ENCODE measurements at regions not wholly inside any gene's neighbourhood (a gene's known extent, or its start where the extent isn't known, plus 50 kb on each side); places are given as distances from the start of the nearest gene placed in this dataset.

DNA sequence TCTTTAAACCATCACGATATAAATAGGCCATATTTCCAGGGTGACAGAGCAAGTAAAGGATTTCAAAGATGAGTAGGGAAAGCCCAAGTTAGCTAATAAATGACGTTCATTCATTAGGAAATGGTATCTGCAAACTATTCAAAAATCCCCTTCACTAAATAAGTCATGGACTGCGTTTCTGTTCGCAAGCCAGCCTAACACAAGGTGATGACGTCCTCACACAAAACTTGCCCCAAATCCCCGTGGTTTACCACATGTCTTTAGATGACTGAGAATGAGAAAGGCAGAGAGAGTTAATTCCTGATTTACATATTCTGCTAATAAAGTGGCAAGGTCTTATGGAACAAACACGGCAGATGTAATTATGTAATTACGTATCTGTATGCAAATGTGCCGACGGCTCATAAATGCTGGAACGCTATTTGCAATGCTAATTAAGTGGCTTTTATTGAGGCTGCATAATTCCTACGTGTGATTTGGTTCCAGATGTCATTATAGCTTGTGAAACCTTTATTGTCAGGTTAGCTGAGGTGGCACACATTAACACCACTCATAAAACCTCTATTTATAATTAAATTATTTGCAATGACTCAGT is 437.7 kb upstream of the FRG1 start:
- 90 to 92% methylated on average over 8 to 10 of the region's 12 CpGs for WGBS, 2 experiments (ENCODE audit: insufficient coverage in 2 of 2)
- no peak overlapping the region for H3K4me3 ChIP-seq (ENCODE audit: extremely low read depth, insufficient read depth, low read length, poor library complexity, severe bottlenecking)
- no peaks in the 10 kb centered on the region for H3K9me3 ChIP-seq (ENCODE audit: control insufficient read depth, low read length)
- no peak overlapping the region for H3K27ac ChIP-seq (ENCODE audit: low read depth, low read length, severe bottlenecking)
- no peaks in the 10 kb centered on the region for H3K4me1 ChIP-seq (ENCODE audit: control insufficient read depth, insufficient read depth, low read length, poor library complexity, severe bottlenecking)
- H3K36me3 ChIP-seq (ENCODE audit: control insufficient read depth, insufficient read depth, low read length) = no peaks in the 10 kb centered on the region

GRCh38 chr4:189504220-189504619 is 436.5 kb upstream of the FRG1 start:
- Histone ChIP-seq H3K36me3 (ENCODE audit: control insufficient read depth, insufficient read depth, low read length) (no peaks in the 10 kb centered on the region), H3K27ac (ENCODE audit: low read depth, low read length, severe bottlenecking) (no peak overlapping the region), H3K9me3 (ENCODE audit: control insufficient read depth, low read length) (no peaks in the 10 kb centered on the region), H3K4me3 (ENCODE audit: extremely low read depth, insufficient read depth, low read length, poor library complexity, severe bottlenecking) (no peak overlapping the region), H3K4me1 (ENCODE audit: control insufficient read depth, insufficient read depth, low read length, poor library complexity, severe bottlenecking) (no peaks in the 10 kb centered on the region)
- 86 to 90% methylated on average over 1 to 2 of the region's 2 CpGs for WGBS, 2 experiments (ENCODE audit: insufficient coverage in 2 of 2)

- whole genome bisulfite sequencing, 2 experiments (ENCODE audit: insufficient coverage in 2 of 2) = 92 to 95% methylated on average over 3 of the region's 3 CpGs
- Histone ChIP-seq H3K27ac (ENCODE audit: low read depth, low read length, severe bottlenecking) (no peak overlapping the region), H3K36me3 (ENCODE audit: control insufficient read depth, insufficient read depth, low read length) (no peaks in the 10 kb centered on the region), H3K4me3 (ENCODE audit: extremely low read depth, insufficient read depth, low read length, poor library complexity, severe bottlenecking) (no peak overlapping the region), H3K9me3 (ENCODE audit: control insufficient read depth, low read length) (no peaks in the 10 kb centered on the region), H3K4me1 (ENCODE audit: control insufficient read depth, insufficient read depth, low read length, poor library complexity, severe bottlenecking) (no peaks in the 10 kb centered on the region)
Observed at GRCh38 chr4:189505380-189505779, 435.3 kb upstream of the FRG1 start.

DNA sequence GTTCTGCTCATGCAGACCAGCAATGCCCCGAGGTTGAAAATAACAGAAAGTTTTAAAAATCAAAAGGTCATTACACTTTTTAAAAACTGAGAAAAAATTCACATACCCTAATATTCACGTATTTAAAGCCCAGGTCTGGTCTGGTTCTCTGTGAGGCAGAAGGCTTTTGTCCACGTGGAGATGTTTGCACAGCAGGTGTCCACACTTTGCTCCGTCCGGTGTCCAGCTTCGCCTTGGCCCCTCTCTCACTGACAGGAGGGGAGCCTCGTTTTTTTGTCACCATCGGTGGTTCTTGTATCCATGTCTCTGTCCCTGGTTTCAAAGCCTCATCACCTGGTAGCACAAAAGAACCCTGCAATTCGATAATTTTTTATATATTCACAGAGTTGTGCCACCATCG is 434.6 kb upstream of the FRG1 start:
- H3K36me3 ChIP-seq (ENCODE audit: control insufficient read depth, insufficient read depth, low read length) = no peaks in the 10 kb centered on the region
- no peak overlapping the region for H3K27ac ChIP-seq (ENCODE audit: low read depth, low read length, severe bottlenecking)
- no peaks in the 10 kb centered on the region for H3K4me1 ChIP-seq (ENCODE audit: control insufficient read depth, insufficient read depth, low read length, poor library complexity, severe bottlenecking)
- no peaks in the 10 kb centered on the region for H3K9me3 ChIP-seq (ENCODE audit: control insufficient read depth, low read length)
- WGBS, 2 experiments (ENCODE audit: insufficient coverage in 2 of 2) = 80 to 86% methylated on average over 9 of the region's 10 CpGs
- H3K4me3 ChIP-seq (ENCODE audit: extremely low read depth, insufficient read depth, low read length, poor library complexity, severe bottlenecking) = no peak overlapping the region

- no peaks in the 10 kb centered on the region for H3K9me3 ChIP-seq (ENCODE audit: control insufficient read depth, low read length)
- H3K4me1 ChIP-seq (ENCODE audit: control insufficient read depth, insufficient read depth, low read length, poor library complexity, severe bottlenecking) = no peaks in the 10 kb centered on the region
- H3K4me3 ChIP-seq (ENCODE audit: extremely low read depth, insufficient read depth, low read length, poor library complexity, severe bottlenecking) = no peak overlapping the region
- H3K36me3 ChIP-seq (ENCODE audit: control insufficient read depth, insufficient read depth, low read length) = no peaks in the 10 kb centered on the region
- WGBS, 2 experiments (ENCODE audit: insufficient coverage in 2 of 2) = 100% methylated on average over 1 to 2 of the region's 2 CpGs
- no peak overlapping the region for H3K27ac ChIP-seq (ENCODE audit: low read depth, low read length, severe bottlenecking)
Observed at GRCh38 chr4:189507060-189507459, 433.6 kb upstream of the FRG1 start.

GRCh38 chr4:189510601-189511000 is 430.1 kb upstream of the FRG1 start:
- no CpG with 5 or more reads among the region's 1 CpG for WGBS, 2 experiments (ENCODE audit: insufficient coverage in 2 of 2)
- H3K36me3 ChIP-seq (ENCODE audit: control insufficient read depth, insufficient read depth, low read length) = no peaks in the 10 kb centered on the region
- no peak overlapping the region for H3K27ac ChIP-seq (ENCODE audit: low read depth, low read length, severe bottlenecking)
- H3K4me1 ChIP-seq (ENCODE audit: control insufficient read depth, insufficient read depth, low read length, poor library complexity, severe bottlenecking) = no peaks in the 10 kb centered on the region
- no peak overlapping the region for H3K4me3 ChIP-seq (ENCODE audit: extremely low read depth, insufficient read depth, low read length, poor library complexity, severe bottlenecking)
- no peaks in the 10 kb centered on the region for H3K9me3 ChIP-seq (ENCODE audit: control insufficient read depth, low read length)

DNA sequence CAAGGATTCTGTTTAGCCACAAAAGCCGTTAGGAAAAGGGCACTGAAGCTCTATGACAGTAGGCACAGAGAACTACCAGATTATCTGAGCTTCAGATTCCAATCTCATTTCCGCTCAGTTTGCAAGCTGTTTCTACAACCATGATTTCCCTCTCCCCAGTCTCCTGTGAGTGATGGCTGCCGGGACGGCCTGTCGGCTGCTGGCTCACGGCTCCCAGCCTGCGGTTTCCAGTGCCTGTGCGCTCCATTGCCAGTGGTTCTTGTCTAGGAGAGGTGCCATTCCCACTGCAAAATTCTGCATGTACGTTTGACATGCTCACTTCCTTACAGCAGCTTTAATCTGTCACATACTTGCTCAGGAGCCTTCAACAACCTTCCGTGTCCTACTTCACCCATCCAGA is 429.1 kb upstream of the FRG1 start:
- Histone ChIP-seq H3K36me3 (ENCODE audit: control insufficient read depth, insufficient read depth, low read length) (no peaks in the 10 kb centered on the region), H3K27ac (ENCODE audit: low read depth, low read length, severe bottlenecking) (no peak overlapping the region), H3K4me1 (ENCODE audit: control insufficient read depth, insufficient read depth, low read length, poor library complexity, severe bottlenecking) (no peaks in the 10 kb centered on the region), H3K9me3 (ENCODE audit: control insufficient read depth, low read length) (no peaks in the 10 kb centered on the region), H3K4me3 (ENCODE audit: extremely low read depth, insufficient read depth, low read length, poor library complexity, severe bottlenecking) (no peak overlapping the region)
- 86 to 88% methylated on average over 9 to 10 of the region's 10 CpGs for WGBS, 2 experiments (ENCODE audit: insufficient coverage in 2 of 2)

GRCh38 chr4:189513421-189513820 is 427.3 kb upstream of the FRG1 start:
- Histone ChIP-seq H3K9me3 (ENCODE audit: control insufficient read depth, low read length) (no peaks in the 10 kb centered on the region), H3K36me3 (ENCODE audit: control insufficient read depth, insufficient read depth, low read length) (no peaks in the 10 kb centered on the region), H3K4me1 (ENCODE audit: control insufficient read depth, insufficient read depth, low read length, poor library complexity, severe bottlenecking) (no peaks in the 10 kb centered on the region), H3K27ac (ENCODE audit: low read depth, low read length, severe bottlenecking) (no peak overlapping the region), H3K4me3 (ENCODE audit: extremely low read depth, insufficient read depth, low read length, poor library complexity, severe bottlenecking) (no peak overlapping the region)
- WGBS, 2 experiments (ENCODE audit: insufficient coverage in 2 of 2) = 85 to 89% methylated on average over 7 of the region's 7 CpGs

- WGBS, 2 experiments (ENCODE audit: insufficient coverage in 2 of 2) = 94 to 96% methylated on average over 8 to 9 of the region's 9 CpGs
- Histone ChIP-seq H3K4me3 (ENCODE audit: extremely low read depth, insufficient read depth, low read length, poor library complexity, severe bottlenecking) (no peak overlapping the region), H3K36me3 (ENCODE audit: control insufficient read depth, insufficient read depth, low read length) (no peaks in the 10 kb centered on the region), H3K4me1 (ENCODE audit: control insufficient read depth, insufficient read depth, low read length, poor library complexity, severe bottlenecking) (no peaks in the 10 kb centered on the region), H3K27ac (ENCODE audit: low read depth, low read length, severe bottlenecking) (no peak overlapping the region), H3K9me3 (ENCODE audit: control insufficient read depth, low read length) (no peaks in the 10 kb centered on the region)
Observed at GRCh38 chr4:189514209-189514608, 426.5 kb upstream of the FRG1 start.

GRCh38 chr4:189516902-189517301 is 423.8 kb upstream of the FRG1 start:
- no CpG with 5 or more reads among the region's 1 CpG for WGBS, 2 experiments (ENCODE audit: insufficient coverage in 2 of 2)
- Histone ChIP-seq H3K4me1 (ENCODE audit: control insufficient read depth, insufficient read depth, low read length, poor library complexity, severe bottlenecking) (no peaks in the 10 kb centered on the region), H3K36me3 (ENCODE audit: control insufficient read depth, insufficient read depth, low read length) (no peaks in the 10 kb centered on the region), H3K27ac (ENCODE audit: low read depth, low read length, severe bottlenecking) (no peak overlapping the region), H3K9me3 (ENCODE audit: control insufficient read depth, low read length) (no peaks in the 10 kb centered on the region), H3K4me3 (ENCODE audit: extremely low read depth, insufficient read depth, low read length, poor library complexity, severe bottlenecking) (no peak overlapping the region)

DNA sequence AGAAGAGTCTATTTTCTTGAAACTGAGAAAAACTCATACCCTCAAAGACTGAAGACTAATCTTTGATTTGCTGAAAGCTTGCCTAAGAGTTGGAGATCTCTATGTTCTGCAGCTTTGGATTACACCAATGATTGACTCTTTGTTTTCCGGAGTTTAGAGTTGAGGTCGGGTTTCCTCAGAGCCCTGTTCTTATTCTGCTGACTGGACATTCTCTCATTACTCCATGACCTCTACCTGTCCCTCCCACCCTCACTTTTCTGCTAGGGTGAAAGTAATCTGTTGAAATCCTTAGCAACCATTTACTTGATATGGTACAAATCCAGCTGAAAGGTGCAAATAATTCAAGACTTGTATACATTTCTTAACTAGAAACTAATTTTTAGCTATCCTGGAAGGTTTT is 421.5 kb upstream of the FRG1 start:
- Histone ChIP-seq H3K9me3 (ENCODE audit: control insufficient read depth, low read length) (no peaks in the 10 kb centered on the region), H3K4me1 (ENCODE audit: control insufficient read depth, insufficient read depth, low read length, poor library complexity, severe bottlenecking) (no peaks in the 10 kb centered on the region), H3K27ac (ENCODE audit: low read depth, low read length, severe bottlenecking) (no peak overlapping the region), H3K4me3 (ENCODE audit: extremely low read depth, insufficient read depth, low read length, poor library complexity, severe bottlenecking) (no peak overlapping the region), H3K36me3 (ENCODE audit: control insufficient read depth, insufficient read depth, low read length) (no peaks in the 10 kb centered on the region)
- WGBS, 2 experiments (ENCODE audit: insufficient coverage in 2 of 2) = no CpG with 5 or more reads among the region's 2 CpGs
